Endothelial cell of umbilical vein (primary cell): ENCODE measurements at regions not wholly inside any gene's neighbourhood (a gene's known extent, or its start where the extent isn't known, plus 50 kb on each side); places are given as distances from the start of the nearest gene placed in this dataset.

Experiments
- BruUV-seq: library from RNA; stranded (reverse); fragments of 400-500 nt; replicated peaks from 2 replicates; lab custom pipeline; 2021; lab: Mats Ljungman, UMichigan
- CTCF ChIA-PET: fragments of 300-600, 350-600 bp; sonication (Branson Sonifier 250); formaldehyde crosslinking; loops from one replicate; lab custom pipeline; 2021; ENCODE audit warnings: antibody characterized with exemption, inconsistent platforms; lab: Charles Lee
- POLR2A ChIA-PET: fragments of 300-600, 350-600 bp; sonication (Branson Sonifier 250); formaldehyde crosslinking; loops from one replicate; lab custom pipeline; 2021; ENCODE audit warnings: antibody characterized with exemption, inconsistent platforms; lab: Charles Lee
- DNase-seq: peaks from one replicate; pipeline ENCODE4 v3.0.0-alpha.2; 2011; ENCODE audit warnings: low read depth, low spot score
- FAIRE-seq: peaks from 2 replicates; lab custom pipeline; 2011; peaks lifted over from hg19 to GRCh38; lab: Jason Lieb, UNC
- H2AFZ ChIP-seq: 2 replicates; pipeline ENCODE4 v1.6.0; 2012; ENCODE audit warnings: low read depth, low read length, control low read depth, inconsistent platforms
- H3K27ac ChIP-seq: 2 replicates; pipeline ENCODE4 v1.5.1; 2011; ENCODE audit warnings: low read depth, mild to moderate bottlenecking, control low read depth, low read length, moderate library complexity; ENCODE audit not compliant: insufficient read depth
- H3K27me3 ChIP-seq, 2 experiments: 2 replicates each; pipeline versions ENCODE4 v1.6.0 to v1.6.1; 2011; ENCODE audit warnings: low read length in 2 of 2, mixed read lengths in 1 of 2; ENCODE audit not compliant: control insufficient read depth in 2 of 2, insufficient read depth in 2 of 2
- H3K36me3 ChIP-seq, 2 experiments: 2 replicates in 1 of 2; 3 replicates in 1 of 2; pipeline ENCODE4 v1.5.1; 2011; ENCODE audit warnings: low read length in 2 of 2, mild to moderate bottlenecking in 1 of 2, moderate library complexity in 1 of 2; ENCODE audit not compliant: control insufficient read depth in 2 of 2, insufficient read depth in 2 of 2; ENCODE audit errors: extremely low read depth in 1 of 2
- H3K4me1 ChIP-seq: 3 replicates; pipeline ENCODE4 v1.5.1; 2011; ENCODE audit warnings: mild to moderate bottlenecking, low read length; ENCODE audit not compliant: control insufficient read depth, insufficient read depth; ENCODE audit errors: extremely low read depth
- H3K4me2 ChIP-seq: 2 replicates; pipeline ENCODE4 v1.6.1; 2011; ENCODE audit warnings: low read length, control low read depth, mixed read lengths; ENCODE audit not compliant: insufficient read depth
- H3K4me3 ChIP-seq, 3 experiments: fragments of 200-600 bp in 1 of 3; sonication (generic), shearing (Covaris generic) in 1 of 3; replicated peaks in 1 of 3; 2 replicates each; pipeline ENCODE4 v1.5.1; 2011 to 2016; ENCODE audit warnings: control low read depth in 3 of 3, low read length in 3 of 3, mild to moderate bottlenecking in 2 of 3, inconsistent platforms in 1 of 3, low read depth in 1 of 3, moderate library complexity in 1 of 3; ENCODE audit not compliant: insufficient read depth in 1 of 3
- H3K79me2 ChIP-seq: 2 replicates; pipeline ENCODE4 v1.6.0; 2012; ENCODE audit warnings: low read length, inconsistent platforms; ENCODE audit not compliant: control insufficient read depth, insufficient read depth
- H3K9ac ChIP-seq: replicated peaks from 2 replicates; pipeline ENCODE3; 2011; ENCODE audit warnings: low read length, control low read depth; ENCODE audit not compliant: insufficient read depth; ENCODE audit errors: extremely low read depth
- H3K9me1 ChIP-seq: replicated peaks from 3 replicates; pipeline ENCODE4 v1.6.0; 2011; ENCODE audit warnings: mild to moderate bottlenecking, low read length; ENCODE audit not compliant: control insufficient read depth, insufficient read depth; ENCODE audit errors: extremely low read depth
- H3K9me3 ChIP-seq: replicated peaks from 2 replicates; pipeline ENCODE4 v1.5.1; 2012; ENCODE audit warnings: low read length, inconsistent platforms; ENCODE audit not compliant: control insufficient read depth, insufficient read depth
- H4K20me1 ChIP-seq: replicated peaks from 2 replicates; pipeline ENCODE3; 2011; ENCODE audit warnings: mild to moderate bottlenecking, low read length; ENCODE audit not compliant: control insufficient read depth, insufficient read depth; ENCODE audit errors: extremely low read depth
- CTCF ChIP-seq, 2 donors: IDR thresholded peaks; 1 replicate in 1 of 2; 2 replicates in 1 of 2; pipeline ENCODE4 v1.5.1; 2011; ENCODE audit warnings: low read length in 2 of 2, mild to moderate bottlenecking in 2 of 2, moderate library complexity in 2 of 2, control low read depth in 1 of 2, inconsistent platforms in 1 of 2, low read depth in 1 of 2; ENCODE audit not compliant: insufficient read depth in 1 of 2; ENCODE audit errors: extremely low read depth in 1 of 2
- FOS ChIP-seq: IDR thresholded peaks from 2 replicates; pipeline ENCODE4 v1.6.1; 2011; ENCODE audit warnings: mild to moderate bottlenecking, low read length, moderate library complexity, borderline replicate concordance; ENCODE audit not compliant: insufficient read depth
- GATA2 ChIP-seq: IDR thresholded peaks from 2 replicates; pipeline ENCODE4 v1.7.0; 2011; ENCODE audit warnings: low read depth, mild to moderate bottlenecking, moderate library complexity, mixed read lengths, low read length; ENCODE audit not compliant: insufficient read length, insufficient read depth
- JUN ChIP-seq: IDR thresholded peaks from 2 replicates; pipeline ENCODE4 v1.6.1; 2011; ENCODE audit warnings: borderline replicate concordance, low read depth; ENCODE audit not compliant: insufficient read length, insufficient read depth
- MAX ChIP-seq: IDR thresholded peaks from 2 replicates; pipeline ENCODE4 v1.6.1; 2011; ENCODE audit not compliant: insufficient read depth, insufficient read length
- POLR2A ChIP-seq: IDR thresholded peaks from 2 replicates; pipeline ENCODE4 v1.6.1; 2012; ENCODE audit warnings: low read depth, mild to moderate bottlenecking, control low read depth, low read length
- dilution Hi-C: fragments of 300-500 bp; cut with MboI; formaldehyde crosslinking; loops from one replicate; pipeline ENCODE4 v1.15.0; 2019; ENCODE audit warnings: low sequenced_read_pairs; ENCODE audit not compliant: extremely low pct_ligation_motif_present
- intact Hi-C: fragments of 100-400 bp; cut with micrococcal nuclease; formaldehyde crosslinking; loops from one replicate; pipeline ENCODE4 v1.10.0; 2022

GRCh38 chr11:115911613-115912346 is 407.6 kb upstream of the CADM1 start:
- H3K9ac ChIP-seq, result no peak overlapping the region
- TF ChIP-seq CTCF (IDR thresholded peaks at IDR 0.05; ENCODE audit: extremely low read depth in 1 of 2, insufficient read depth in 1 of 2, low read depth in 1 of 2, low read length in 2 of 2) (no peak), FOS (no peak), POLR2A (no peak), GATA2 (no peak)
- no peak for FAIRE-seq
- no peak overlapping the region for H3K4me3 ChIP-seq
- no TSS peak for BruUV-seq
- ChIA-PET POLR2A (no interaction called here), CTCF (no interaction called here)
- dilution Hi-C loops, result no loop called here
- no peak overlapping the region for H2AFZ ChIP-seq
- H3K79me2 ChIP-seq, result no peaks in the 10 kb centered on the region
- H3K27ac ChIP-seq, result no peak overlapping the region
- H3K27me3 ChIP-seq, result no peaks in the 10 kb centered on the region
- H3K4me1 ChIP-seq, result no peaks in the 10 kb centered on the region
- H3K9me1 ChIP-seq, result no peaks in the 10 kb centered on the region
- intact Hi-C loops, result no loop called here
- H3K9me3 ChIP-seq, result peaks cover 5% of the 10 kb centered on the region
- no peaks in the 10 kb centered on the region for H4K20me1 ChIP-seq
- DNase-seq, result no peak
- H3K36me3 ChIP-seq, result no peaks in the 10 kb centered on the region
- H3K4me2 ChIP-seq, result no peak overlapping the region

- Histone ChIP-seq H3K36me3 (no peaks in the 10 kb centered on the region), H3K9me1 (no peaks in the 10 kb centered on the region), H2AFZ (no peak overlapping the region), H3K4me1 (no peaks in the 10 kb centered on the region), H3K27ac (no peak overlapping the region), H3K4me2 (no peak overlapping the region), H4K20me1 (no peaks in the 10 kb centered on the region), H3K9ac (no peak overlapping the region), H3K9me3 (peaks cover 5% of the 10 kb centered on the region), H3K27me3 (no peaks in the 10 kb centered on the region), H3K79me2 (no peaks in the 10 kb centered on the region), H3K4me3 (no peak overlapping the region)
- no TSS peak for BruUV-seq
- POLR2A ChIA-PET, result no interaction called here
- no peak for TF ChIP-seq MAX
- peak; percentile 5 for TF ChIP-seq JUN
- FAIRE-seq (no peak), DNase-seq (no peak)
- CTCF ChIA-PET, result no interaction called here
- dilution Hi-C loops, result no loop called here
- intact Hi-C loops, result no loop called here
Measured at GRCh38 chr11:115910379-115910778, 406.2 kb upstream of the CADM1 start.
